IMR-90 (cell line): ENCODE measurements at regions not wholly inside any gene's neighbourhood (a gene's known extent, or its start where the extent isn't known, plus 50 kb on each side); places are given as distances from the start of the nearest gene placed in this dataset.

ENCODE experiments used
- RCOR1 ChIP-seq: IDR thresholded peaks from 2 replicates; pipeline ENCODE4 v1.6.1; 2012; ENCODE audit warnings: mild to moderate bottlenecking, low read length, improper control_type of control experiment; ENCODE audit not compliant: insufficient replicate concordance
- SMC3 ChIP-seq: fragments of 150-350 bp; IDR thresholded peaks from 2 replicates; pipeline ENCODE4 v1.6.1; 2016; ENCODE audit warnings: low read depth, mild to moderate bottlenecking, antibody characterized with exemption, low read length, moderate library complexity
- TF ChIP-seq, protein P1 (sequence below): conservative IDR thresholded peaks from 2 replicates; pipeline ENCODE4 v1.5.1; 2012; ENCODE audit warnings: mild to moderate bottlenecking, low read depth, low read length, improper control_type of control experiment

- TF ChIP-seq, protein P1, sequence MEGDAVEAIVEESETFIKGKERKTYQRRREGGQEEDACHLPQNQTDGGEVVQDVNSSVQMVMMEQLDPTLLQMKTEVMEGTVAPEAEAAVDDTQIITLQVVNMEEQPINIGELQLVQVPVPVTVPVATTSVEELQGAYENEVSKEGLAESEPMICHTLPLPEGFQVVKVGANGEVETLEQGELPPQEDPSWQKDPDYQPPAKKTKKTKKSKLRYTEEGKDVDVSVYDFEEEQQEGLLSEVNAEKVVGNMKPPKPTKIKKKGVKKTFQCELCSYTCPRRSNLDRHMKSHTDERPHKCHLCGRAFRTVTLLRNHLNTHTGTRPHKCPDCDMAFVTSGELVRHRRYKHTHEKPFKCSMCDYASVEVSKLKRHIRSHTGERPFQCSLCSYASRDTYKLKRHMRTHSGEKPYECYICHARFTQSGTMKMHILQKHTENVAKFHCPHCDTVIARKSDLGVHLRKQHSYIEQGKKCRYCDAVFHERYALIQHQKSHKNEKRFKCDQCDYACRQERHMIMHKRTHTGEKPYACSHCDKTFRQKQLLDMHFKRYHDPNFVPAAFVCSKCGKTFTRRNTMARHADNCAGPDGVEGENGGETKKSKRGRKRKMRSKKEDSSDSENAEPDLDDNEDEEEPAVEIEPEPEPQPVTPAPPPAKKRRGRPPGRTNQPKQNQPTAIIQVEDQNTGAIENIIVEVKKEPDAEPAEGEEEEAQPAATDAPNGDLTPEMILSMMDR = no peak
- TF ChIP-seq SMC3 (no peak), RCOR1 (no peak)
Measured at GRCh38 chr20:39943336-39943735, 745.7 kb downstream of the MAFB start.
